ENCODE measurements at regions not wholly inside any gene's neighbourhood (a gene's known extent, or its start where the extent isn't known, plus 50 kb on each side); places are given as distances from the start of the nearest gene placed in this dataset.

GRCh38 chr11:129266536-129266935, 74.4 kb upstream of the ARHGAP32 start:
- DNase-seq (ENCODE audit: low spot score), result no peak

GRCh38 chr11:129265125-129265788, 73.1 kb upstream of the ARHGAP32 start:
- no peak for DNase-seq (ENCODE audit: low spot score)

GRCh38 chr11:129264114-129264513, 72.0 kb upstream of the ARHGAP32 start:
- DNase-seq (ENCODE audit: low spot score), result no peak

- DNase-seq (ENCODE audit: low spot score), result no peak
Observed at GRCh38 chr11:129260750-129261149, 68.6 kb upstream of the ARHGAP32 start.

GRCh38 chr11:129259931-129260348, 67.8 kb upstream of the ARHGAP32 start:
- peak; percentile 52 for DNase-seq (ENCODE audit: low spot score)

- DNase-seq (ENCODE audit: low spot score), result no peak
Observed at GRCh38 chr11:129258205-129258604, 66.1 kb upstream of the ARHGAP32 start.

GRCh38 chr11:129257512-129257911, 65.4 kb upstream of the ARHGAP32 start:
- no peak for DNase-seq (ENCODE audit: low spot score)

GRCh38 chr11:129252621-129253020, 60.5 kb upstream of the ARHGAP32 start:
- no peak for DNase-seq (ENCODE audit: low spot score)

- no peak for DNase-seq (ENCODE audit: low spot score)
Observed at GRCh38 chr11:129251067-129251466, 58.9 kb upstream of the ARHGAP32 start.

- DNase-seq (ENCODE audit: low spot score), result no peak
Observed at GRCh38 chr11:129249923-129250322, 57.8 kb upstream of the ARHGAP32 start.

GRCh38 chr11:129249351-129249750, 57.2 kb upstream of the ARHGAP32 start:
- no peak for DNase-seq (ENCODE audit: low spot score)

- no peak for DNase-seq (ENCODE audit: low spot score)
Observed at GRCh38 chr11:129248618-129249017, 56.5 kb upstream of the ARHGAP32 start.

GRCh38 chr11:129247135-129247534, 55.0 kb upstream of the ARHGAP32 start:
- peak; percentile 28 for DNase-seq (ENCODE audit: low spot score)

GRCh38 chr11:129242855-129243254, 50.7 kb upstream of the ARHGAP32 start:
- DNase-seq (ENCODE audit: low spot score), result no peak
